ENCODE measurements at regions not wholly inside any gene's neighbourhood (a gene's known extent, or its start where the extent isn't known, plus 50 kb on each side); places are given as distances from the start of the nearest gene placed in this dataset.

- TF ChIP-seq CTCF (IDR thresholded peaks at IDR 0.05): no peak
- TF ChIP-seq POLR2A (IDR thresholded peaks at IDR 0.05): no peak
These were observed 371.5 kb downstream of the NUP35 start for GRCh38 chr2:183495589-183496267.
